ENCODE measurements at regions not wholly inside any gene's neighbourhood (a gene's known extent, or its start where the extent isn't known, plus 50 kb on each side); places are given as distances from the start of the nearest gene placed in this dataset.

GRCh38 chr4:36489798-36490197 lies 208.4 kb downstream of the DTHD1 start:
- TF ChIP-seq CTCF (IDR thresholded peaks at IDR 0.05; ENCODE audit: low read depth, low read length) (no peak), EZH2phosphoT487 (IDR thresholded peaks at IDR 0.05; ENCODE audit: low read depth) (no peak)
